Heart right ventricle (tissue), 16 donors: ENCODE measurements at regions not wholly inside any gene's neighbourhood (a gene's known extent, or its start where the extent isn't known, plus 50 kb on each side); places are given as distances from the start of the nearest gene placed in this dataset.

Experiments used
- ATAC-seq, 8 donors: fragments of 200-7000 bp; cut with Tn5 transposase; one replicate each; pipeline ENCODE4 v1.9.1; 2020; ENCODE audit warnings: mild to moderate bottlenecking in 8 of 8, moderate library complexity in 8 of 8, moderate number of reproducible peaks in 1 of 8
- DNase-seq, 2 donors: peaks; one replicate each; pipeline ENCODE4 v3.0.0-alpha.2; 2020
- H3K27ac ChIP-seq, 10 donors: fragments of 200-600 bp; sonication (generic) in 2 of 10; one replicate each; pipeline versions ENCODE4 v1.5.0 to v1.8.0; 2020 to 2022; ENCODE audit warnings: mild to moderate bottlenecking in 3 of 10
- H3K27me3 ChIP-seq, 7 donors: fragments of 200-600 bp; one replicate each; pipeline ENCODE4 v1.8.0; 2021 to 2022; ENCODE audit warnings: mild to moderate bottlenecking in 2 of 7
- H3K36me3 ChIP-seq, 9 donors: fragments of 200-600 bp; sonication (generic) in 1 of 9; one replicate each; pipeline versions ENCODE4 v1.5.0 to v1.8.0; 2020 to 2022; ENCODE audit warnings: mild to moderate bottlenecking in 2 of 9
- H3K4me1 ChIP-seq, 9 donors: fragments of 200-600 bp; sonication (generic) in 1 of 9; one replicate each; pipeline versions ENCODE4 v1.5.0 to v1.8.0; 2020 to 2022; ENCODE audit warnings: mild to moderate bottlenecking in 4 of 9
- H3K4me3 ChIP-seq, 10 donors: fragments of 200-600 bp; sonication (generic) in 2 of 10; one replicate each; pipeline versions ENCODE4 v1.5.0 to v1.8.0; 2020 to 2022; ENCODE audit warnings: mild to moderate bottlenecking in 7 of 10, moderate library complexity in 2 of 10
- H3K9me3 ChIP-seq, 11 donors: fragments of 200-600 bp in 10 of 11; sonication (generic) in 2 of 11; one replicate each; pipeline versions ENCODE4 v1.5.0 to v1.8.0; 2013 to 2022; ENCODE audit warnings: mild to moderate bottlenecking in 2 of 11, control low read depth in 1 of 11, moderate library complexity in 1 of 11
- WGBS, 2 donors: extraction: QIAGEN DNeasy Blood & Tissue Kit; methylation state at CpG; one replicate each; pipeline ENCODE4 v1.1.7; 2013; ENCODE audit warnings: inconsistent platforms in 1 of 2; 5-methylcytosine and 5-hydroxymethylcytosine counted together
- intact Hi-C, 10 donors: fragments of 100-400 bp; cut with DNase I; formaldehyde crosslinking; loops; one replicate each; pipeline versions ENCODE4 v1.11.1 to v1.14.2; 2022
- TF ChIP-seq, protein P1 (sequence below), 9 donors: fragments of 200-600 bp; sonication (generic) in 2 of 9; IDR thresholded peaks; one replicate each; pipeline versions ENCODE4 v1.5.0 to v1.8.0; 2021 to 2022; ENCODE audit warnings: antibody characterized with exemption in 9 of 9, mild to moderate bottlenecking in 5 of 9, moderate library complexity in 1 of 9
- donor health status: Arrhythmogenic right ventricular cardiomyopathy.
- donor health status: ischemic (EF 13 %, LVEDD 7.1; RV severe dilation, severe dysfunction).
- donor health status: healthy with polysubstance abuse.
- donor health status: DM: no; HTN: yes; CAD: no.
- donor health status: DM: no; HTN: no; CAD: no.
- donor health status: ischemic (EF 25% LVEDD 6.9; RV normal size, moderate dysfunction).
- donor health status: ischemic (EF 25% LVEDD 5.7; RV mildly dilated, moderate dysfunction).
- donor health status: healthy.
- donor health status: DM: yes; HTN: yes; CAD: no.
- donor health status: Ischemic cardiomyopathy.
- donor health status: ischemic (EF 35%, LVEDD 5.7; RV mildly dilated, moderate dysfunction).
- donor health status: nonischemic (EF 11% LVEDD 7.7; RV severe dilation, severe dysfunction).
- donor health status: DM: yes; HTN: yes; CAD: no.
- donor health status: PGD.
- donor health status: ischemic (EF 29% LVEDD 5.4; RV normal size, mild dysfunction).
- donor health status: nonischemic (EF 23%, LVEDD 6.1; RV moderate dilation, normal function).

DNA sequence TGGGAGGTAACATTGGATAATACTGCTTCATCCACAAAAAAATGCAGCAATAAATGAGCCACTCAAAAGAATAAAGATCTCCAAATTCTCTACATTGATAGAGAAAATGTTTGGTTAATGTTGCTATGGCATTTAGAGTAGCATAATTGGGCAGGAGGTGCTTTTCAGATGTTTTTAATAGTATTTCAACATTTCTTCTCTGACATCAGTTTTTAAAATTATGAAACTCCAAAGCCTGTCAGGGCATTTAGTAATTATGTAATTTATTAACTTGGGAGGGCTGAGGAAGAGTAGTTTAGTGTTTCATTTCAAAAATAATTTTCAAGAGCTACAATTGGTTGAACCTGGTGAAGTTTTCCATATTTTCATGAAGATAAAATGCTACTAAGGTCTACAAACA, 211.3 kb upstream of the INTU start:
- H3K4me3 ChIP-seq, result no peak overlapping the region
- no peaks in the 10 kb centered on the region for H3K27me3 ChIP-seq
- intact Hi-C loops, result no loop called here
- H3K36me3 ChIP-seq, result no peaks in the 10 kb centered on the region
- H3K9me3 ChIP-seq, result no peaks in the 10 kb centered on the region
- no peak overlapping the region for H3K27ac ChIP-seq
- ATAC-seq (no peak), DNase-seq (no peak)
- TF ChIP-seq, protein P1, sequence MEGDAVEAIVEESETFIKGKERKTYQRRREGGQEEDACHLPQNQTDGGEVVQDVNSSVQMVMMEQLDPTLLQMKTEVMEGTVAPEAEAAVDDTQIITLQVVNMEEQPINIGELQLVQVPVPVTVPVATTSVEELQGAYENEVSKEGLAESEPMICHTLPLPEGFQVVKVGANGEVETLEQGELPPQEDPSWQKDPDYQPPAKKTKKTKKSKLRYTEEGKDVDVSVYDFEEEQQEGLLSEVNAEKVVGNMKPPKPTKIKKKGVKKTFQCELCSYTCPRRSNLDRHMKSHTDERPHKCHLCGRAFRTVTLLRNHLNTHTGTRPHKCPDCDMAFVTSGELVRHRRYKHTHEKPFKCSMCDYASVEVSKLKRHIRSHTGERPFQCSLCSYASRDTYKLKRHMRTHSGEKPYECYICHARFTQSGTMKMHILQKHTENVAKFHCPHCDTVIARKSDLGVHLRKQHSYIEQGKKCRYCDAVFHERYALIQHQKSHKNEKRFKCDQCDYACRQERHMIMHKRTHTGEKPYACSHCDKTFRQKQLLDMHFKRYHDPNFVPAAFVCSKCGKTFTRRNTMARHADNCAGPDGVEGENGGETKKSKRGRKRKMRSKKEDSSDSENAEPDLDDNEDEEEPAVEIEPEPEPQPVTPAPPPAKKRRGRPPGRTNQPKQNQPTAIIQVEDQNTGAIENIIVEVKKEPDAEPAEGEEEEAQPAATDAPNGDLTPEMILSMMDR (IDR thresholded peaks at IDR 0.05), result no peak
- H3K4me1 ChIP-seq, result no peaks in the 10 kb centered on the region

GRCh38 chr4:127425202-127425845, 207.4 kb upstream of the INTU start:
- Histone ChIP-seq H3K27me3 (no peaks in the 10 kb centered on the region), H3K9me3 (peaks cover 0 to 11% (median 0%) of the 10 kb centered on the region in 11 donors), H3K27ac (no peak overlapping the region), H3K4me3 (no peak overlapping the region), H3K4me1 (no peaks in the 10 kb centered on the region), H3K36me3 (no peaks in the 10 kb centered on the region)
- ATAC-seq (no peak), DNase-seq (no peak)
- intact Hi-C loops, result no loop called here
- WGBS, 2 donors, result 84 to 85% methylated on average over 11 of the region's 11 CpGs
- TF ChIP-seq, protein P1 (IDR thresholded peaks at IDR 0.05), result no peak

- intact Hi-C loops, result no loop called here
- peaks cover 0 to 11% (median 0%) of the 10 kb centered on the region in 11 donors for H3K9me3 ChIP-seq
- no peak for DNase-seq
- no peak overlapping the region for H3K4me3 ChIP-seq
- H3K4me1 ChIP-seq, result no peaks in the 10 kb centered on the region
- H3K27ac ChIP-seq, result no peak overlapping the region
- H3K27me3 ChIP-seq, result no peaks in the 10 kb centered on the region
- ATAC-seq, result no peak
- H3K36me3 ChIP-seq, result no peaks in the 10 kb centered on the region
- 86 to 88% methylated on average over 5 of the region's 5 CpGs for WGBS, 2 donors
- TF ChIP-seq, protein P1 (IDR thresholded peaks at IDR 0.05), result no peak
Measured at GRCh38 chr4:127425851-127426250, 206.9 kb upstream of the INTU start.

GRCh38 chr4:127441571-127441970, 191.2 kb upstream of the INTU start:
- no peak for DNase-seq
- intact Hi-C loops, result no loop called here
- H3K4me3 ChIP-seq, result no peak overlapping the region
- H3K9me3 ChIP-seq, result no peaks in the 10 kb centered on the region
- TF ChIP-seq, protein P1 (IDR thresholded peaks at IDR 0.05), result no peak
- no peaks in the 10 kb centered on the region for H3K4me1 ChIP-seq
- H3K27ac ChIP-seq, result no peak overlapping the region
- H3K27me3 ChIP-seq, result no peaks in the 10 kb centered on the region
- H3K36me3 ChIP-seq, result no peaks in the 10 kb centered on the region
- ATAC-seq, result no peak
